Activated B cell treated with CpG ODN at 0.5 μM for 24 hours (primary cell): ENCODE measurements at regions not wholly inside any gene's neighbourhood (a gene's known extent, or its start where the extent isn't known, plus 50 kb on each side); places are given as distances from the start of the nearest gene placed in this dataset.

Source experiments
- ATAC-seq: fragments of 200-7000 bp; cut with Tn5 transposase; one replicate; pipeline ENCODE4 v1.10.0; 2021; ENCODE audit warnings: low read depth, mild to moderate bottlenecking, moderate library complexity
- CTCF ChIA-PET: fragments of 350-600 bp; sonication (Branson Sonifier 250); formaldehyde crosslinking; loops from one replicate; lab custom pipeline; 2021; ENCODE audit warnings: antibody characterized with exemption; lab: Charles Lee
- POLR2A ChIA-PET: fragments of 350-600 bp; sonication (Branson Sonifier 250); formaldehyde crosslinking; loops from one replicate; lab custom pipeline; 2021; ENCODE audit warnings: antibody characterized with exemption; lab: Charles Lee
- DNase-seq: peaks from one replicate; pipeline ENCODE4 v3.0.0; 2022
- H3K27ac Mint-ChIP-seq: one replicate; pipeline ENCODE4 v1.8.0; 2020; ENCODE audit warnings: mixed read lengths
- H3K27me3 Mint-ChIP-seq: one replicate; pipeline ENCODE4 v1.8.0; 2021; ENCODE audit warnings: mixed read lengths
- H3K36me3 Mint-ChIP-seq: one replicate; pipeline ENCODE4 v1.8.0; 2021; ENCODE audit warnings: low read depth, mixed read lengths
- H3K4me1 Mint-ChIP-seq: one replicate; pipeline ENCODE4 v1.8.0; 2021; ENCODE audit warnings: mixed read lengths
- H3K4me3 Mint-ChIP-seq: one replicate; pipeline ENCODE4 v1.8.0; 2020; ENCODE audit warnings: mild to moderate bottlenecking, mixed read lengths
- H3K9me3 Mint-ChIP-seq: one replicate; pipeline ENCODE4 v1.8.0; 2020; ENCODE audit warnings: mixed read lengths
- CTCF ChIP-seq: fragments of 200-600 bp; IDR thresholded peaks from one replicate; pipeline ENCODE4 v1.8.0; 2022; ENCODE audit warnings: antibody characterized with exemption, mild to moderate bottlenecking
- intact Hi-C: fragments of 100-400 bp; cut with micrococcal nuclease; formaldehyde crosslinking; loops from one replicate; pipeline ENCODE4 v1.15.1; 2024

- ChIA-PET POLR2A (no interaction called here), CTCF (no interaction called here)
- peaks cover 1% of the 10 kb centered on the region for H3K9me3 Mint-ChIP-seq
- no peaks in the 10 kb centered on the region for H3K36me3 Mint-ChIP-seq
- ATAC-seq (no peak), DNase-seq (no peak)
- no peak overlapping the region for H3K27ac Mint-ChIP-seq
- H3K27me3 Mint-ChIP-seq, result no peaks in the 10 kb centered on the region
- intact Hi-C loops, result loop anchor here (5.0 kb wide), 1 partner anchor 230 kb away; the partner anchor contains the start of gene DOCK10
- peaks cover 46% of the 10 kb centered on the region for H3K4me1 Mint-ChIP-seq
- no peak for TF ChIP-seq CTCF
- H3K4me3 Mint-ChIP-seq, result no peak overlapping the region
Observed at GRCh38 chr2:225272173-225272572, 127.3 kb upstream of the NYAP2 start.

- H3K4me3 Mint-ChIP-seq, result no peak overlapping the region
- DNase-seq (peak; percentile 19), ATAC-seq (peak; percentile 98)
Observed at GRCh38 chr2:225270861-225271260, 128.6 kb upstream of the NYAP2 start.

GRCh38 chr2:225270053-225270452, 129.5 kb upstream of the NYAP2 start:
- POLR2A ChIA-PET, result interaction anchor here (0.6 kb wide), 1 partner anchor 144 kb away, joined by 4 read pairs; no protein-coding TSS in a partner anchor
- Mint-ChIP-seq H3K36me3 (no peaks in the 10 kb centered on the region), H3K4me1 (peaks cover 31% of the 10 kb centered on the region), H3K27me3 (no peaks in the 10 kb centered on the region), H3K27ac (no peak overlapping the region), H3K4me3 (no peak overlapping the region), H3K9me3 (no peaks in the 10 kb centered on the region)
- no peak for DNase-seq
- CTCF ChIA-PET, result no interaction called here
- TF ChIP-seq CTCF, result no peak
- ATAC-seq, result no peak
- intact Hi-C loops, result loop anchor here (5.0 kb wide), 1 partner anchor 228 kb away; the partner anchor contains the start of gene DOCK10

More at GRCh38 chr2:225270861-225271260, 128.6 kb upstream of the NYAP2 start:
- H3K27ac Mint-ChIP-seq, result peak overlapping the region; percentile 30
- peaks cover 39% of the 10 kb centered on the region for H3K4me1 Mint-ChIP-seq
- intact Hi-C loops, result loop anchor here (1.0 to 5.0 kb wide), 2 partner anchors 11 to 229 kb away; partner anchors contain the start of gene DOCK10
- no peaks in the 10 kb centered on the region for H3K27me3 Mint-ChIP-seq
- no peaks in the 10 kb centered on the region for H3K9me3 Mint-ChIP-seq
- TF ChIP-seq CTCF, result no peak
- no peaks in the 10 kb centered on the region for H3K36me3 Mint-ChIP-seq
- ChIA-PET POLR2A (no interaction called here), CTCF (no interaction called here)

- intact Hi-C loops, result no loop called here
- ATAC-seq, result no peak
- Mint-ChIP-seq H3K27me3 (no peaks in the 10 kb centered on the region), H3K4me1 (no peaks in the 10 kb centered on the region), H3K27ac (no peak overlapping the region), H3K4me3 (no peak overlapping the region), H3K36me3 (no peaks in the 10 kb centered on the region), H3K9me3 (peaks cover 9% of the 10 kb centered on the region)
- TF ChIP-seq CTCF, result no peak
- DNase-seq, result no peak
- ChIA-PET CTCF (no interaction called here), POLR2A (no interaction called here)
Observed at GRCh38 chr2:225254363-225254762, 145.1 kb upstream of the NYAP2 start.

- no peaks in the 10 kb centered on the region for H3K36me3 Mint-ChIP-seq
- H3K9me3 Mint-ChIP-seq, result no peaks in the 10 kb centered on the region
- intact Hi-C loops, result no loop called here
- DNase-seq (no peak), ATAC-seq (no peak)
- ChIA-PET POLR2A (no interaction called here), CTCF (no interaction called here)
- H3K4me1 Mint-ChIP-seq, result no peaks in the 10 kb centered on the region
- no peak for TF ChIP-seq CTCF
- no peak overlapping the region for H3K27ac Mint-ChIP-seq
- no peak overlapping the region for H3K4me3 Mint-ChIP-seq
- H3K27me3 Mint-ChIP-seq, result no peaks in the 10 kb centered on the region
Observed at GRCh38 chr2:225244933-225245332, 154.6 kb upstream of the NYAP2 start.
